IMR-90 (cell line): ENCODE measurements at regions not wholly inside any gene's neighbourhood (a gene's known extent, or its start where the extent isn't known, plus 50 kb on each side); places are given as distances from the start of the nearest gene placed in this dataset.

Experiments
- CEBPB ChIP-seq: IDR thresholded peaks from 2 replicates; pipeline ENCODE4 v1.6.1; 2012; ENCODE audit warnings: low read depth, low read length, improper control_type of control experiment
- CHD1 ChIP-seq: IDR thresholded peaks from 2 replicates; pipeline ENCODE4 v1.6.1; 2012; ENCODE audit warnings: low read depth, low read length, improper control_type of control experiment
- CTCF ChIP-seq: conservative IDR thresholded peaks from 2 replicates; pipeline ENCODE4 v1.5.1; 2012; ENCODE audit warnings: mild to moderate bottlenecking, low read depth, low read length, improper control_type of control experiment
- MAFK ChIP-seq: IDR thresholded peaks from 2 replicates; pipeline ENCODE4 v1.6.1; 2012; ENCODE audit warnings: low read depth, low read length, improper control_type of control experiment
- MXI1 ChIP-seq: IDR thresholded peaks from 2 replicates; pipeline ENCODE4 v1.6.1; 2012; ENCODE audit warnings: low read depth, mild to moderate bottlenecking, low read length, moderate library complexity, borderline replicate concordance
- POLR2A ChIP-seq: IDR thresholded peaks from 2 replicates; pipeline ENCODE4 v1.6.1; 2012; ENCODE audit warnings: mild to moderate bottlenecking, low read depth, low read length
- RAD21 ChIP-seq: IDR thresholded peaks from 2 replicates; pipeline ENCODE4 v1.6.1; 2012; ENCODE audit warnings: low read length, improper control_type of control experiment
- RCOR1 ChIP-seq: IDR thresholded peaks from 2 replicates; pipeline ENCODE4 v1.6.1; 2012; ENCODE audit warnings: mild to moderate bottlenecking, low read length, improper control_type of control experiment; ENCODE audit not compliant: insufficient replicate concordance

- TF ChIP-seq CTCF (no peak), CEBPB (no peak), POLR2A (no peak), CHD1 (no peak), RCOR1 (no peak), MAFK (no peak), MXI1 (no peak), RAD21 (no peak)
Measured at GRCh38 chr10:78860260-78860914, 208.4 kb upstream of the ZMIZ1 start.
